ENCODE measurements at regions not wholly inside any gene's neighbourhood (a gene's known extent, or its start where the extent isn't known, plus 50 kb on each side); places are given as distances from the start of the nearest gene placed in this dataset.

DNA sequence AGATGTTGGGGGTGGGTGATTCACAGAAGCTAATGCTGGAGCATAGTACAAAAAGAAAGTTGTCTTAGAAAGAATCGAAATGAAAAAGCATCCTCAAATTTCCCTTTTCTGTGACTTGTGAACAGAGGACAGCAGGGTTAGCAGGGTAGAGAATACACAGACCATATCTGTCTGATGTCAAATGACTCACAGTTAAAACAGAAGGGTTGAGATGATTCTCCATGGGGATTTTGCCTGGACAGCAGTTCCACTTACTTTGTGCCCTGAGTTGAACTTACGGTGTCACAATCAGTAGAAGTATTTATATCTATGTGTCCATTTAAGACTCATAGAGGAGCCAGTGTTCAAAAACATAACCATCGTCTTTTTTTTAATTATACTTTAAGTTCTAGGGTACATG, 801.6 kb downstream of the KCTD16 start:
- TF ChIP-seq CTCF (IDR thresholded peaks at IDR 0.05): no peak
- no peak for TF ChIP-seq POLR2A (IDR thresholded peaks at IDR 0.05)
- TF ChIP-seq POLR2AphosphoS5 (IDR thresholded peaks at IDR 0.05; ENCODE audit: insufficient read depth in 1 of 2, low read depth in 1 of 2): no peak
- no peak overlapping the region for H3K27ac ChIP-seq
- H3K36me3 ChIP-seq: no peaks in the 10 kb centered on the region

DNA sequence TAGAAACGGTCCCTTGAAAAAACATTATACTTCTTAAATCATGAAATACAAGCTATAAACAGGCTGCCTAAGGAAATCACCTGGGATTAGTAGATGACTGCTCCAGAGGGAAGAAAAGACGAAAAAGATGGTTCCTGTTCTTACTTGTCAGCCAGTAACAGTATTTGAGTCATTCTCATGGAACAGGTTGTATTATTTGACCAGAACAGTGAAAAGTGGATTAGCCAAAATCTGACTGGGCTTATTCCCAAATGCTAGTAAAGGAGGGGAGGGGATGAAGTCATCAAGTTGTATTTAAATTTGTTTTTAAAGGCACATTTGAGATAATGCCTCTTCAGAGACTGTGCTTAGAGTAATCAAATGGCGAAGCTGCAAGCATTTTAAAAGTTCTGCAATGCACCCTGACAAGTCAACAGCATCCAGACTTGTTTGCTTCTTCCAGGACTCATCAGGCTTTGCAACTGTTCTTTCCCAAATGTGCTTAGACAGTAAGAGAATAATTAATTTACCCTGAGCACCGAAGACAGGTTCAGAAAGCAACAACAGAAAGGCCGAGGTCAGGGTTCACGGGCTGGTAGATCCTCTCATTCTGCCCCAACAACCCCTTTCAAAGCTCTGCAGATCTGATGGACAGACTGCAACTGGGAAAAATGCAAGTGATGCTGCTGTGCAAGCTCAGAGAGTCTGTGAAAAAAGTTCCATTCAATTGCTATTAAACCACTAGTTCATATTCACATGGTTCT, 800.6 kb downstream of the KCTD16 start:
- Histone ChIP-seq H3K4me1 (no peaks in the 10 kb centered on the region), H3K36me3 (no peaks in the 10 kb centered on the region), H3K27me3 (no peaks in the 10 kb centered on the region), H3K4me3 (no peak overlapping the region), H3K9me3 (no peaks in the 10 kb centered on the region), H3K27ac (no peak overlapping the region)
- no peak for DNase-seq (ENCODE audit: extremely low spot score in 2 of 2)
- TF ChIP-seq CTCF (IDR thresholded peaks at IDR 0.05) (no peak), POLR2AphosphoS5 (IDR thresholded peaks at IDR 0.05; ENCODE audit: insufficient read depth in 1 of 2, low read depth in 1 of 2) (no peak), POLR2A (IDR thresholded peaks at IDR 0.05) (no peak)
- intact Hi-C loops (cut with DNase I): no loop called here

More for the DNA sequence above, 801.6 kb downstream of the KCTD16 start:
- H3K27me3 ChIP-seq: no peaks in the 10 kb centered on the region
- no peaks in the 10 kb centered on the region for H3K9me3 ChIP-seq
- no peaks in the 10 kb centered on the region for H3K4me1 ChIP-seq
- H3K4me3 ChIP-seq: no peak overlapping the region
- DNase-seq (ENCODE audit: extremely low spot score in 2 of 2): no peak
- intact Hi-C loops (cut with DNase I): no loop called here

DNA sequence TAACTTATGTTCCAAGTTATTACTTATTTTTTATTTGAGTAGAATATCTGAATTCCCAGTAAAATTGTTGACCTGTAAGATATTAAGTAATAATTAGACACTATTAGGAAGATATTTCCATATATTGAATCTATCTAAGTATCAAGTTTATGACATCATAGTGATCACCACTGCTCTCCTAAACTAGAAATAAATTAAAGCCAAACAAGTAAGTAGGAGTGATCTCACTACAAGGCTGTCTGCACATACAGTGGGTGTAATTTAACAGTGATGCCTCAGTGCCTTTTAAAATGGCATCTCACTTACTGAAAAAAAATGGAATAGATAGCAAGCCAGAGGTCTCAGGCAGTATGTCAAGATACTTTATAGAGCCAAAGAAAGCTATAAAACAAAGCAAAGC, 789.6 kb downstream of the KCTD16 start:
- Histone ChIP-seq H3K4me1 (no peaks in the 10 kb centered on the region), H3K27me3 (no peaks in the 10 kb centered on the region), H3K36me3 (no peaks in the 10 kb centered on the region), H3K4me3 (no peak overlapping the region), H3K27ac (no peak overlapping the region), H3K9me3 (no peaks in the 10 kb centered on the region)
- intact Hi-C loops (cut with DNase I): no loop called here
- TF ChIP-seq POLR2AphosphoS5 (IDR thresholded peaks at IDR 0.05; ENCODE audit: insufficient read depth in 1 of 2, low read depth in 1 of 2) (no peak), CTCF (IDR thresholded peaks at IDR 0.05) (no peak), POLR2A (IDR thresholded peaks at IDR 0.05) (no peak)
- no peak for DNase-seq (ENCODE audit: extremely low spot score in 2 of 2)

GRCh38 chr5:144958002-144958401, 787.3 kb downstream of the KCTD16 start:
- intact Hi-C loops (cut with DNase I): no loop called here
- no peak for TF ChIP-seq POLR2AphosphoS5 (IDR thresholded peaks at IDR 0.05; ENCODE audit: insufficient read depth in 1 of 2, low read depth in 1 of 2)
- no peak for TF ChIP-seq POLR2A (IDR thresholded peaks at IDR 0.05)
- TF ChIP-seq CTCF (IDR thresholded peaks at IDR 0.05): no peak
- H3K27me3 ChIP-seq: no peaks in the 10 kb centered on the region

GRCh38 chr5:144950996-144951395, 780.3 kb downstream of the KCTD16 start:
- Histone ChIP-seq H3K4me1 (no peaks in the 10 kb centered on the region), H3K9me3 (no peaks in the 10 kb centered on the region), H3K36me3 (no peaks in the 10 kb centered on the region), H3K27me3 (no peaks in the 10 kb centered on the region), H3K27ac (no peak overlapping the region), H3K4me3 (no peak overlapping the region)
- intact Hi-C loops (cut with DNase I): no loop called here
- TF ChIP-seq POLR2A (IDR thresholded peaks at IDR 0.05) (no peak), POLR2AphosphoS5 (IDR thresholded peaks at IDR 0.05; ENCODE audit: insufficient read depth in 1 of 2, low read depth in 1 of 2) (no peak), CTCF (IDR thresholded peaks at IDR 0.05) (no peak)
- DNase-seq (ENCODE audit: extremely low spot score in 2 of 2): no peak

More at GRCh38 chr5:144958002-144958401, 787.3 kb downstream of the KCTD16 start:
- Histone ChIP-seq H3K9me3 (no peaks in the 10 kb centered on the region), H3K36me3 (no peaks in the 10 kb centered on the region), H3K27ac (no peak overlapping the region), H3K4me3 (no peak overlapping the region), H3K4me1 (no peaks in the 10 kb centered on the region)
- no peak for DNase-seq (ENCODE audit: extremely low spot score in 2 of 2)

Data from vagina (tissue), 2 donors.